Dermis microvascular lymphatic vessel endothelial cell (primary cell): ENCODE measurements at regions not wholly inside any gene's neighbourhood (a gene's known extent, or its start where the extent isn't known, plus 50 kb on each side); places are given as distances from the start of the nearest gene placed in this dataset.

Experiments
- DNase-seq, 2 donors: peaks; one replicate each; pipeline versions ENCODE4 v3.0.0 to v3.0.0-alpha.2; 2010; ENCODE audit warnings: low read depth in 2 of 2

DNA sequence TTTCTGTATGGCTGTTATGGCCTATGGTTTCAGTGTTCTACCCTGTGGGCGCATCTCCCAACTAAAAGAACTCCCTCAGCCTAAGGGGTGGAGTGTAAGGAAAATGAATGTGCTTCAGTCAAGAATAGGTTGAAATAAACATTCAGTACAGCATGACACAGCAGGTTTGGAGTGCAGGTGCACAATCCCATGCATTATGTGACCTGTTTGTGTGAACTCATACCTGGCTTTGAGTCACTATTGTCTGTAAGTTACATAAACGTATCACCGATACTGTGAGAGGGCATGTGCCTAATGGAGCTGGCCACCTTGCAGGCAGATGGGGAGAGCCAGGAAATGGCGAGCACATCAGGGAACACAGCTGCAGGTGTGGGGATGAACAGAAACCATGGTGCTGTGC lies 216.0 kb downstream of the DSEL start:
- no peak for DNase-seq

DNA sequence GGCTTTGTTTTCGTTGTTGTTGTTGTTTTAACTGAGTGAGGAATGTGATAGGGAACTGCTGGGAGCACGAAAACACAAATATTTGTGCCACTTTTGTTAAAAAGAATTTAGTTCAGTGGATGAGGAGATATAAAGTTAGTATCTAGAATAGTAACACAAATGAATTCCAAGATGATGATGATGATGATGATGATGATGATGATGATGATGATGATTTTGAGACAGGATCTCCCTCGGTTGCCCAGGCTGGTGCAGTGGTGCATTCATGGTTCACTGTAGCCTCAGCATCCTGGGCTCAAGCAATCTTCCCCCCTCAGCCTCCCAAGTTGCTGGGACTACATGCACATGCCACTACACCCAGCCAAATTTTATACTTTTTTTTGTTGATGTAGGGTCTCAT lies 223.7 kb downstream of the DSEL start:
- no peak for DNase-seq

- no peak for DNase-seq
Observed at GRCh38 chr18:67290421-67290820, 226.1 kb downstream of the DSEL start.

GRCh38 chr18:67285583-67285982 lies 230.9 kb downstream of the DSEL start:
- no peak for DNase-seq

DNA sequence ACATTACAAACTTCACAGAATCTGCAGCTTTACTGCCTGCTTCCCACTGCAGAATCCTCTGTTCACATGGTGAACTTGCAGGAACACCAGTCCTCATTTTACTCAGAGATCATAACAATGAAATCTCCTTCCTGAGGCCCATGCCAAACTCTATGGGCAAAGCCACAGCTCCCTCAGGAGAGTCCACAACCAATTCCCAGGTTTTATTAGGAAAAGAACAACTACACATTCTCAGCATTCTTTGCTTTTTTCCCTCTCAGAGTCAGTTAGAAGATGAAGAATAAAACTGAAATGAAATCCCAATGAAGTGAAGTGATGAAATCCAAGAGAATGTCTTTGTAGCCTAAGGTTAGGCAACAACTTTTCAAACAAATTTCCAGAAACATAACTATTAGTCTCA lies 233.7 kb downstream of the DSEL start:
- peak in 1 of 2 donors; percentile 42 for DNase-seq

DNA sequence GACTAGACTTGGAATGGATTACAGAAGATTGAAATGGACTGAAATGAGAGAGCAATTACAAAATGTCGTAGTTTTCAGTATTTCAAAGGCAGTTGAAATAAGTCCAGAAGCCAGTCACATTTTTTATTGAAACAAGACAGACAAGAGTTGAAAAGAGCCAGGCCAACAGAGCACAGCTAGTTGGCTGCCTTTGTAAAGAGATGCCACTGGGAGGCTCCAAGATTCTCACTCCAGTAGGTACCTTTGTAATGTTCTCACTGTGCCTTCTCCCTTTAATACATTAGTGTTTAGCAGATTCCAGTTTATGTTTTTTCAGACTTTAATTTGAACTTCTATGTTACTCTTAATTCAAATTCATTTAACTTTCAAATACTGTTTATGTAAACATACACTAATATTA lies 234.8 kb downstream of the DSEL start:
- no peak for DNase-seq

GRCh38 chr18:67280486-67281242 lies 235.9 kb downstream of the DSEL start:
- DNase-seq = no peak

DNA sequence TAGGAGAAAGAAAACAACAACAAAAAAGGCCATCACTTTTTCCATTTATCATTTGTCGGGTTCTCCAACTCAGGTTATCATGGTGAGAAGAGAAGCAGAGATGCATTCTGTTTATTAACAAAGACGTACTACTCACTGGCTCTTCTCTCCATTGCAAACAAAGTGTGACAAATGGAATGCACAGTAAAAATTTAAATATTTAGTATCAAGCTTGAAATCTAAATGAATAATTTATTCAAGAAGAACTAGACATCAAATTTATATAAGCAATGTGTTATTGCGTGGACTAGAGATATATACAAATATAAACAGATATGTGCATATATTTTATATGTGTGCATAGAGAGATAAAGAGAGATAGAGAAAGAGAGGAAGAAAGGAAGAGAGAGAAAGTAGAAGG lies 236.5 kb downstream of the DSEL start:
- DNase-seq = no peak

DNA sequence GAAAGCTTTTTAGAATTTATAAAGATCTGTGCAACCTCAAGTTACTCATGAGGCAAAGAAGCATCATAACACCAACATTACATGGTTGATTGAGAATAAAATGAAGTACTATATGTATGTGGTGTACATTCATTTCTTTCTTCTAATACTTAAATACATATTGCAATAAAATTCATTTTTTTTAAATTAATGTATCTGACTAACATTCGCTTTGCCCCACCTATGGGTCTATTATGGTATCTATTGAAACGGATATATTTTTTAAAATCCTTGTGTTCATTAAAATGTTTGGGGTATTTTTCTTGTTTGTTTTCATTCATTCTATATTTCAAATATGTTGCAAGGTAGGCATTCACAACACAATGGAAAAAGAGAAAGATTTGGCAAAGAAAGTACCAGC lies 237.5 kb downstream of the DSEL start:
- DNase-seq = no peak

DNA sequence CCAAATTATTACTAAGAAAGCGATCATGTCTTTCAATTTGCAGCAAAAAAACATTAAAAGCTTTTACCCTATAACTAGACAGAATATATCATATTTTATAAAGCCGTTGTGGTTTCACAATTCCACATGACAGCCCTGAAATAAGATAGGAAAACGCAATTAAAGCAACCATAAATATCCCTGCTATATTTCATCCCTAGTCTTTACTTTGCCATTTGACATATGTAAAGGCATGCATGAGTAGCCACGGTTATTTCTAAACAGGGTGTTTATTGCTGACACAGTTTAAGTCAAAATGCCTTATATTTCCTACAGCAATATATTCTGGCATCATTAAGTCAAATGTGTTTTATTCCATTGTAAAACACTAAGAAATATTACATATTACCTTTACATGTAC lies 239.9 kb downstream of the DSEL start:
- no peak for DNase-seq

GRCh38 chr18:67273288-67273687 lies 243.2 kb downstream of the DSEL start:
- no peak for DNase-seq

- no peak for DNase-seq
Observed at GRCh38 chr18:67269206-67269605, 247.3 kb downstream of the DSEL start.

DNA sequence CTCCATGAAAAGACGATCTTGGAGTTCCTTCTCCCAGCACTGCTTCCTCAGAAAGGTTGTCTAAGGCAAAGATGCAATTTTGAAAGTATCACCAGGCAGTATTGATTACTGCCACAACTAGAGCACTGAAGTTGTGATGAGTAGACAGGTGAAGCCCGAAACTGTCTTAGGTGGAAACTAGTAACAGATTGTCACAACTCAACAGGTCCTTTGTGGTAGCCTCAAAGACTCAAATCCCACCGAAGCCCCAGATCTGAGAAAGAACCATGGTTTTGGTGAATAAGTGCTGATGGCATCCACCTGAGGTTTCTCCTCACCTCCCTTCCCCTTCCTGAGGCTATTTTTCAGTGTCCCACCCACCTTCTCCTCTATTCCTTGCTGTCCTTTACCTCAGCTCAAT lies 248.0 kb downstream of the DSEL start:
- DNase-seq = no peak

DNA sequence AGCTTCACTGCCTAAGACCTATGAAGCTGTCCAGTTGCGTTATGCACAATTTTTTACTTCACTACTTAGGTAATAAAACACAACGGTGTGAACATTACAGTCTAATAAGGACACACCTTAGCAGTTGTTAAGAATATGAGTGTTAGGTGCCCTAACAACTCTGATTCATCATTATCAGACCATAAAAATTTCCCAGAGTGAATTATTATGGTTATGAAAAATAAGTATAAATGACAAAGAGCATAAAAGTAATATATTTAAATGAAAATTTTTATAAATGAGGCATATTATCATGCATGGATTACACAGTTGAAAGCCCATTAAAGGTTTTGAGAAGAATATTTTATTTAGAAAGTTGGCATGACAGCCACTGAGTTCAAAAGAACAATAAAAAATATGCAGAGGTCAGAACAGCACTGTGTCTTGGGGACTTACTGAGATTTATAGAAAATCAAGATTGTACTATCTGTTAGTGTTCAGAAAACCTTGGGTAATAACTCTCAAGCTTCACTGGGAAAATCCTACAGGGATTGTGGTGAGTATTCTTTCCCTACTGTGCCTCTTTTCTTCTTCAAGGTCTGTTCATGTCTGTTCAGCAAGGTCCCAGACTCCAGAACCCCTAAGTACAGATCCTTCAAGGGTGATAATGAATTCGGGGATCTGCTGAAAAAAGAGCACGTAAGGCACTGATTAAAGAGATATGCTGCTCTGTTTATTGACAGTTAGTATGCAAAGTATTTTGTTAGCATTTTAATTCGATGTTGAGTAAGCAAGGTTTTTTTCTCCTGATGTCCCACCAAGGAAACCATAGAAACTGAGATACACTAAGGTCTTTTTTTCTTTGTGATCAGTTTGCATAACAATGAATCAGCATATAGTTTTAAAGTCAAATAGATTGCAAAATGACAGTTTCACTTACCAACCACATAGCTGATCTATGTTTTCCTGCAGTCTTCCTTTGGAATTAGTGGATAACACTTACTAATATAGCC lies 250.0 kb downstream of the DSEL start:
- DNase-seq = peak in 1 of 2 donors; percentile 36

DNA sequence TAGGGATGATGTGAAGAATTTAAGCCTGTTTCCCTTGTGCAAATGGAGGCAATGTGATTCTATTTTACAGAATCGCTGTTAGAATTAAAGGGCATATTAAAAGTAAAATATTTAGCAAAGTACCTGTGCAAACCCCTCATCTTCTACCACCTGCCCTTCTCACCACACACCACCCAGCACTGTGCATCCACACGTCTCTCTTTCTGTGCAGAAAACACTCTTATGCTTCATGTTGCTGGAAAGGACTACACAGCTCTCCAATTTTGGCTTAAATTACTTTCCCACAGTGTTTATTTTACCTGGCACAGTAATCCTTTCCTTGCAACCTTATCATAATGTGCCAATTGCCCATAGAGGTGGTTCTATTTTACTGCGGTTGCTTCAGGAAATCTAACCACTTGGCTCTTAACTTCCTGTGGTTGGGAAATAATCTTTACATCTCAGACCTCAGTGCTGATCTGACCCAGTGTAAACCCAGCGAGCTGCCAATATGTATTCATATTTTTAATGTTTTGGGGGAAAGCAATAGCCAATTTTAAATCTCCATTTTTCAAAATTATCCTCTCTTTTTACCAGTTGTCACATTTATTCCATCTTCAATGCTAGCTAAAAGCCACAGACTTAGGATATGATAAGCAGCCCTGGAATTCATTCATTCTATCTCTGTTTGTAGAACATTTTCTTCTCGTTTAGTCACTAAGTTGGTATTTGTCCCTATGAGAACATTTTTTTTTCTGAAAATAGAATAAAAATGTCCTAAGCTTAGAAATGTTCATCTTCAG lies 250.9 kb downstream of the DSEL start:
- peak in 1 of 2 donors; percentile 72 for DNase-seq

DNA sequence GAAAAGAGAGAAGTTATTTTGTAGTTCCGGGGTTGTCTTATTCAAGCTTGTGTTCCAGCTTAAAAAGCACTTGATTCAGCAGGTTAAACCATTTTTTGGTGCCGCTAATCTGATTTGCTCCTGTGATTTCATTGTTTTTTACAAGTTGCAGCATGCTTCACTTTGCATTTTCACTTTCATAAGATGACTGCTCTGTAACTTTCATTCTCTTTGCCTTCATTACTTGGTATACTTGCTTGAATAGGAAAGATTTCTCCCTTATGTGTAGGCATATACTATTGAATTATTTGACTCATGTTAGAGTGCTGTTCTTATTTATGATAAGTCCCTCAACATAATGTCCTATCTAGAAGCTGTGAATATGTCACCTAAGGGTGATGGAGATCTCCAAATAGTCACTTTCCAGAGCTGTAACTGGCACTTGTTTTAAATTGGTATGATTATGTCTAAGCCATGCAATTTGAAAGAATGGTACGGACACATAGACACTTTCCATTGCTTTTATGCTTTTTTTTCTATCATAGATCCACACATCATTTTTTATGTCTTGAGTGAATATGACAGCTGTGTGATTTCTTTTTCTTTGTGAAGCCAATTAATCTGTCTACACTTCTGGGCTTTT lies 254.5 kb downstream of the DSEL start:
- DNase-seq = no peak

- DNase-seq = no peak
Observed at GRCh38 chr18:67260841-67261240, 255.7 kb downstream of the DSEL start.

DNA sequence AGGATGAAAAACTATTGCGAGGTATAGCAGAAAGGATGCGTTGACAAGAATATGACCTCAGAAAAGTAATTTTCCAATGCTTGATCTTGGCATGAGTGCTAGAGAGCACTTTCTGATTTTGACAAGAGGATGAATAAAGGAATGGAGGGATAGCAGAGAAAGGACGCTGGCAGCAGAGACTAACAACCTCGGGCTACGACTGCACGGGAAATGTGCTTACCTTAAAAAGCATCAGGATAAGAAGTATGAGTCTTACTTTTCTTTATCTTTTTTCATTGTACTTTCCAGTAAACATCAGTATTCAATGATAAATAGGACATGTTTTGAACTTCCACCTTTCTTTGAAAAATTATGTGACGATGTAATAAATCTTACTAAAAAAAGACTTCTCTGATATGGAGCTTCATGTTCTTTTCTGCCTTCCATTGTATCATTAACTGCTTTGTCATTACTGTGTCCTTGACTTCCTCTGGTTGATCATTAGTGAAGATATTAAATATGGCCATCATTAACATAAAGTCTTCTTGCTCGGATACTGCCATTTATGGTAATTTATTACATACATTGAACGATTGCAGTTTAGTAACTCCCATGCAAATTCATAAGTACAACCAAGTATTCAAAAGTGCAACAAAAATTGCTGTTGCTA lies 265.6 kb downstream of the DSEL start:
- no peak for DNase-seq

DNA sequence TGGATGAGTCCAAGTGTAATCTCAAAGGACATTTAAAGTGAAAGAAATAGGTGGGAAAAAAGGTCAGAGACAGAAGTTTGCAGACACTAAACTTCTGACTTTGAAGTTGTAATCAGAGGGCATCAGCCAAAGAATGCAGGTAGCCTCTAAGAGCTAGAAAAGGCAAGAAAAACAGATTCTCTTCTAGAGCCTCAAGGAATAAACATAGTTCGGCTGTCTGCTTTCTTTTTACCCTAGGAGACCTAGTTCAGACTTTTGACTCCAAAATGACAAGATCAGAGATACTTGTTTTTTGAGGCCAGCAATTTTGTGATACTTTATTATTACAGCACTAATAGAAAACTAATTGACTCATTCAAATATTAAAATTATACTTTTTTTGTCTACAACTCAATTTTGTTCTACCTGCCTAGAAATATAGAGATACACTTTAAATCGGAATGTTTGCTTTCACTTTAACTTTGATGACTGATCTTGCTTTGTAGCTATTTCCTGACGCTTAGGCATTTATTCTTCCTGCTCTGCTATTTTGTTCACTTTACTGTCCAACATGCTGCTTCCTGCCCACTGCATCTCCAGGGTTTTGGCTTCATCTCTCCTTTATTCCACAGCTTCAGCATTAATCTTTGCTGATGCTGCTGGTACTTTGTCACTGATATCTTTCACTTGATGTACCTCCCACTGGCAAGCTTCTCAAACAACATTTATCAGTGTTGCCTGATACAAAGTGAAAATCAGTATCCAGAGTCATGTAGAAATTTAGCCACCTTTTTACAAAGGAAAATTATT lies 272.5 kb downstream of the DSEL start:
- peak; percentile 54 to 72 for DNase-seq

GRCh38 chr18:67242001-67242400 lies 274.5 kb downstream of the DSEL start:
- DNase-seq = no peak
